Upper lobe of left lung (tissue), 6 donors: ENCODE measurements at regions not wholly inside any gene's neighbourhood (a gene's known extent, or its start where the extent isn't known, plus 50 kb on each side); places are given as distances from the start of the nearest gene placed in this dataset.

Experiments used
- ATAC-seq, 2 donors: fragments of 200-7000 bp; cut with Tn5 transposase; one replicate each; pipeline ENCODE4 v1.9.1; 2022; ENCODE audit warnings: mild to moderate bottlenecking in 2 of 2, moderate library complexity in 2 of 2; ENCODE audit not compliant: low FRiP score in 2 of 2
- DNase-seq, 2 donors: peaks; one replicate each; pipeline ENCODE4 v3.0.0-alpha.2; 2019 to 2020
- H3K27ac ChIP-seq, 4 donors: fragments of 200-600 bp; sonication (generic); one replicate each; pipeline ENCODE4 v1.5.1; 2016 to 2019
- H3K27me3 ChIP-seq, 4 donors: fragments of 200-600 bp; sonication (generic); one replicate each; pipeline ENCODE4 v1.5.1; 2017 to 2019
- H3K36me3 ChIP-seq, 4 donors: fragments of 200-600 bp; sonication (generic); one replicate each; pipeline ENCODE4 v1.5.1; 2016 to 2019
- H3K4me1 ChIP-seq, 4 donors: fragments of 200-600 bp; sonication (generic); one replicate each; pipeline ENCODE4 v1.5.1; 2018 to 2019
- H3K4me3 ChIP-seq, 4 donors: fragments of 200-600 bp; sonication (generic); one replicate each; pipeline ENCODE4 v1.5.1; 2017 to 2019; ENCODE audit warnings: mild to moderate bottlenecking in 2 of 4, moderate library complexity in 1 of 4
- H3K9me3 ChIP-seq, 4 donors: fragments of 200-600 bp; sonication (generic); one replicate each; pipeline ENCODE4 v1.5.1; 2018 to 2019
- EP300 ChIP-seq, 4 donors: sonication (generic); formaldehyde crosslinking; IDR thresholded peaks; one replicate each; pipeline ENCODE4 v1.5.1; 2017; ENCODE audit warnings: antibody characterized with exemption in 4 of 4, control low read depth in 2 of 4
- POLR2A ChIP-seq, 4 donors: fragments of 450-650 bp; IDR thresholded peaks; one replicate each; pipeline ENCODE4 v1.5.1; 2016 to 2017; ENCODE audit warnings: antibody characterized with exemption in 4 of 4, mild to moderate bottlenecking in 2 of 4
- POLR2AphosphoS5 ChIP-seq, 2 donors: sonication (generic); formaldehyde crosslinking; IDR thresholded peaks; one replicate each; pipeline ENCODE4 v1.5.1; 2017; ENCODE audit warnings: antibody characterized with exemption in 2 of 2
- WGBS, 2 donors: methylation state at CpG; one replicate each; pipeline ENCODE4 v1.1.5; 2017 to 2018; 5-methylcytosine and 5-hydroxymethylcytosine counted together
- TF ChIP-seq, protein P1 (sequence below), 6 experiments: fragments of 450-650 bp in 4 of 6; fragments of 200-600 bp in 2 of 6; sonication (generic) in 2 of 6; IDR thresholded peaks; one replicate each; pipeline ENCODE4 v1.5.1; 2016 to 2019; ENCODE audit warnings: antibody characterized with exemption in 6 of 6
- donor health status: DM: no; HTN: no; CAD: no; lungs with moderate emphysema.
- donor health status: DM: no; HTN: yes; CAD: no; lungs with severe emphysema.

GRCh38 chr1:201614262-201615015, 75.5 kb downstream of the NAV1 start:
- ATAC-seq, result peak; percentile 56 to 61
- WGBS, 2 donors, result 15 to 26% methylated on average over 12 to 21 of the region's 22 CpGs
- H3K27me3 ChIP-seq, result no peaks in the 10 kb centered on the region
- H3K9me3 ChIP-seq, result no peaks in the 10 kb centered on the region
- no peak overlapping the region for H3K4me3 ChIP-seq
- H3K4me1 ChIP-seq, result peaks cover 10 to 22% (median 12%) of the 10 kb centered on the region in 4 donors
- H3K27ac ChIP-seq, result peak overlapping the region in 1 of 4 donors; percentile 19
- no peaks in the 10 kb centered on the region for H3K36me3 ChIP-seq
- TF ChIP-seq, protein P1, sequence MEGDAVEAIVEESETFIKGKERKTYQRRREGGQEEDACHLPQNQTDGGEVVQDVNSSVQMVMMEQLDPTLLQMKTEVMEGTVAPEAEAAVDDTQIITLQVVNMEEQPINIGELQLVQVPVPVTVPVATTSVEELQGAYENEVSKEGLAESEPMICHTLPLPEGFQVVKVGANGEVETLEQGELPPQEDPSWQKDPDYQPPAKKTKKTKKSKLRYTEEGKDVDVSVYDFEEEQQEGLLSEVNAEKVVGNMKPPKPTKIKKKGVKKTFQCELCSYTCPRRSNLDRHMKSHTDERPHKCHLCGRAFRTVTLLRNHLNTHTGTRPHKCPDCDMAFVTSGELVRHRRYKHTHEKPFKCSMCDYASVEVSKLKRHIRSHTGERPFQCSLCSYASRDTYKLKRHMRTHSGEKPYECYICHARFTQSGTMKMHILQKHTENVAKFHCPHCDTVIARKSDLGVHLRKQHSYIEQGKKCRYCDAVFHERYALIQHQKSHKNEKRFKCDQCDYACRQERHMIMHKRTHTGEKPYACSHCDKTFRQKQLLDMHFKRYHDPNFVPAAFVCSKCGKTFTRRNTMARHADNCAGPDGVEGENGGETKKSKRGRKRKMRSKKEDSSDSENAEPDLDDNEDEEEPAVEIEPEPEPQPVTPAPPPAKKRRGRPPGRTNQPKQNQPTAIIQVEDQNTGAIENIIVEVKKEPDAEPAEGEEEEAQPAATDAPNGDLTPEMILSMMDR (IDR thresholded peaks at IDR 0.05), result no peak
- TF ChIP-seq POLR2AphosphoS5 (IDR thresholded peaks at IDR 0.05), result peak in 1 of 2 donors; percentile 57
- peak; percentile 57 to 88 for DNase-seq

DNA sequence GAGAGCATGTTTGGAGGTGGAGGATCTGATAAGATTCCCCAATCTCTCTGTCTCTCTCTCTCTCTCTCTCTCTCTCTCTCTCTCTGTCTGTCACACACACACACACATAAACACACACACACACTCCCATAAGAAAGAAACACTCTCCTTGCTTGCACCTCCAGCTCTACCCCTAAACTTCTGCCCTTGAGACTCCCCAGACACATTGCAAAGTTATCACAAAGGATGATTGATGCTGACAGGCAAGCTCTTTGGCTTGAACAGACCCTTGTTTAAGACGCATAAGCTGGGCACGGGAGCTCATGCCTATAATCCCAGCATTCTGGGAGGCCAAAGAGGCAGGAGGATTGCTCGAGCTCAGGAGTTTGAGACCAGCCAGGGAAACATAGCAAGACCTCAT, 78.2 kb downstream of the NAV1 start:
- H3K27ac ChIP-seq, result no peak overlapping the region
- H3K4me3 ChIP-seq, result no peak overlapping the region
- H3K9me3 ChIP-seq, result no peaks in the 10 kb centered on the region
- H3K27me3 ChIP-seq, result no peaks in the 10 kb centered on the region
- 89 to 93% methylated on average over 3 of the region's 3 CpGs for WGBS, 2 donors
- peaks cover 10 to 13% (median 12%) of the 10 kb centered on the region in 4 donors for H3K4me1 ChIP-seq
- no peak for ATAC-seq
- H3K36me3 ChIP-seq, result no peaks in the 10 kb centered on the region
- no peak for DNase-seq
- no peak for TF ChIP-seq POLR2A (IDR thresholded peaks at IDR 0.05)
- TF ChIP-seq EP300 (IDR thresholded peaks at IDR 0.05), result no peak
- no peak for TF ChIP-seq POLR2AphosphoS5 (IDR thresholded peaks at IDR 0.05)
- TF ChIP-seq, protein P1 (IDR thresholded peaks at IDR 0.05), result no peak

- WGBS, 2 donors, result 82 to 95% methylated on average over 3 of the region's 3 CpGs
These were observed 79.5 kb downstream of the NAV1 start for GRCh38 chr1:201618389-201618788.

DNA sequence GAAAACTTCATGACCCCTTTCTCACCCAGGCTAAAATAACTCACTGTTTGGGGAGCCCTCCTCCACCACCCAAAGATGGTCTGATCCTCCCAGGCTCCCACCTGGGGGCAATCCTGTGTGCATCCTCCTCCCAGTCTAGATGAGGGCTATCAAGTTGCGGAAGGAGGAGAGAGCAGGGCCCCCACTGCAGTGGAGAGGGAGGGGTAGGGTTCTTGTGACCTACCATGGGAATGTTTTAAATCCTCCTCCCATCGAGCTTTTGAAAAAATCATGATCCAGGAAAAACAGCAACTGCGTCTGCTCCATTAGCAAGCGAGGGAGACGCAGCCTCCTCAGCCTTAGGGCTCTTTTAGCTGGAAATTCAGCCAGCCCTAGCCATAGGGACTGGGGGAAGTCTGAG, 80.0 kb downstream of the NAV1 start:
- Histone ChIP-seq H3K36me3 (peaks cover 0 to 12% (median 3%) of the 10 kb centered on the region in 4 donors), H3K27me3 (no peaks in the 10 kb centered on the region), H3K9me3 (no peaks in the 10 kb centered on the region), H3K4me1 (peaks cover 6 to 9% (median 7%) of the 10 kb centered on the region in 4 donors), H3K4me3 (no peak overlapping the region), H3K27ac (no peak overlapping the region)
- no peak for TF ChIP-seq POLR2AphosphoS5 (IDR thresholded peaks at IDR 0.05)
- TF ChIP-seq, protein P1 (IDR thresholded peaks at IDR 0.05), result no peak
- TF ChIP-seq EP300 (IDR thresholded peaks at IDR 0.05), result no peak
- no peak for TF ChIP-seq POLR2A (IDR thresholded peaks at IDR 0.05)
- DNase-seq (no peak), ATAC-seq (no peak)
- WGBS, 2 donors, result 89% methylated on average over 5 of the region's 5 CpGs

More at GRCh38 chr1:201618389-201618788, 79.5 kb downstream of the NAV1 start:
- DNase-seq (no peak), ATAC-seq (no peak)
- no peak overlapping the region for H3K27ac ChIP-seq
- peaks cover 0 to 7% (median 3%) of the 10 kb centered on the region in 4 donors for H3K36me3 ChIP-seq
- no peaks in the 10 kb centered on the region for H3K27me3 ChIP-seq
- no peak for TF ChIP-seq POLR2AphosphoS5 (IDR thresholded peaks at IDR 0.05)
- TF ChIP-seq, protein P1 (IDR thresholded peaks at IDR 0.05), result no peak
- no peak for TF ChIP-seq EP300 (IDR thresholded peaks at IDR 0.05)
- TF ChIP-seq POLR2A (IDR thresholded peaks at IDR 0.05), result no peak
- H3K4me1 ChIP-seq, result peaks cover 10 to 13% (median 11%) of the 10 kb centered on the region in 4 donors
- no peak overlapping the region for H3K4me3 ChIP-seq
- H3K9me3 ChIP-seq, result no peaks in the 10 kb centered on the region

GRCh38 chr1:201619513-201619912, 80.6 kb downstream of the NAV1 start:
- Histone ChIP-seq H3K4me1 (peaks cover under 1 to 3% (median 1%) of the 10 kb centered on the region in 4 donors), H3K4me3 (no peak overlapping the region), H3K36me3 (peaks cover 0 to 14% (median 3%) of the 10 kb centered on the region in 4 donors), H3K27me3 (no peaks in the 10 kb centered on the region), H3K27ac (no peak overlapping the region), H3K9me3 (no peaks in the 10 kb centered on the region)
- WGBS, 2 donors, result 100% methylated on average over 1 of the region's 1 CpG
- no peak for DNase-seq
- ATAC-seq, result peak in 1 of 2 donors; percentile 22
- TF ChIP-seq POLR2A (IDR thresholded peaks at IDR 0.05), result no peak
- no peak for TF ChIP-seq EP300 (IDR thresholded peaks at IDR 0.05)
- TF ChIP-seq POLR2AphosphoS5 (IDR thresholded peaks at IDR 0.05), result no peak
- TF ChIP-seq, protein P1 (IDR thresholded peaks at IDR 0.05), result no peak
